Tibial nerve (tissue), 4 donors: ENCODE measurements at regions not wholly inside any gene's neighbourhood (a gene's known extent, or its start where the extent isn't known, plus 50 kb on each side); places are given as distances from the start of the nearest gene placed in this dataset.
"Not testable (repeated sequence)": the region's sequence is repeated elsewhere in the genome, so short reads cannot be mapped to it uniquely, and the experiment has no call there.

Source experiments
- DNase-seq, 2 donors: peaks; one replicate each; pipeline ENCODE4 v3.0.0-alpha.2; 2019; ENCODE audit warnings: low spot score in 2 of 2
- H3K27ac ChIP-seq, 4 donors: fragments of 200-600 bp; sonication (generic) in 3 of 4; one replicate each; pipeline ENCODE4 v1.5.1; 2017 to 2019; ENCODE audit warnings: mild to moderate bottlenecking in 1 of 4
- H3K27me3 ChIP-seq, 2 donors: fragments of 200-600 bp; sonication (generic) in 1 of 2; one replicate each; pipeline versions ENCODE4 v1.5.1 to v1.6.0; 2017 to 2019
- H3K36me3 ChIP-seq, 3 donors: fragments of 200-600 bp; sonication (generic); one replicate each; pipeline ENCODE4 v1.5.1; 2018 to 2019
- H3K4me1 ChIP-seq, 4 donors: fragments of 200-600 bp; sonication (generic) in 3 of 4; one replicate each; pipeline ENCODE4 v1.5.1; 2017 to 2019
- H3K4me3 ChIP-seq, 4 donors: fragments of 200-600 bp; sonication (generic) in 3 of 4; one replicate each; pipeline ENCODE4 v1.5.1; 2017 to 2019; ENCODE audit warnings: mild to moderate bottlenecking in 1 of 4, moderate library complexity in 1 of 4
- H3K9me3 ChIP-seq, 4 donors: fragments of 200-600 bp; sonication (generic) in 3 of 4; one replicate each; pipeline ENCODE4 v1.5.1; 2017 to 2019
- EP300 ChIP-seq, 2 donors: sonication (generic); formaldehyde crosslinking; IDR thresholded peaks; one replicate each; pipeline ENCODE4 v1.6.1; 2017; ENCODE audit warnings: antibody characterized with exemption in 2 of 2, mild to moderate bottlenecking in 1 of 2
- POLR2A ChIP-seq, 2 donors: fragments of 450-650 bp; IDR thresholded peaks; one replicate each; pipeline ENCODE4 v1.6.1; 2017; ENCODE audit warnings: antibody characterized with exemption in 2 of 2, mild to moderate bottlenecking in 2 of 2, moderate library complexity in 2 of 2
- WGBS, 2 donors: methylation state at CpG; one replicate each; pipeline ENCODE4 v1.1.5; 2018; 5-methylcytosine and 5-hydroxymethylcytosine counted together
- TF ChIP-seq, protein P1 (sequence below), 5 experiments: fragments of 200-600 bp in 3 of 5; fragments of 450-650 bp in 2 of 5; sonication (generic) in 3 of 5; IDR thresholded peaks; one replicate each; pipeline ENCODE4 v1.5.1; 2016 to 2019; ENCODE audit warnings: antibody characterized with exemption in 5 of 5, mild to moderate bottlenecking in 3 of 5, moderate library complexity in 2 of 5

GRCh38 chr19:14301150-14301549, 80.1 kb upstream of the ADGRE5 start:
- H3K27me3 ChIP-seq, result peaks cover 0 to 7% of the 10 kb centered on the region in 2 donors
- no peak for DNase-seq
- H3K4me1 ChIP-seq, result no peaks in the 10 kb centered on the region
- H3K9me3 ChIP-seq, result no peaks in the 10 kb centered on the region
- H3K27ac ChIP-seq, result no peak overlapping the region
- TF ChIP-seq EP300 (IDR thresholded peaks at IDR 0.05), result no peak
- no peak for TF ChIP-seq POLR2A (IDR thresholded peaks at IDR 0.05)
- TF ChIP-seq, protein P1, sequence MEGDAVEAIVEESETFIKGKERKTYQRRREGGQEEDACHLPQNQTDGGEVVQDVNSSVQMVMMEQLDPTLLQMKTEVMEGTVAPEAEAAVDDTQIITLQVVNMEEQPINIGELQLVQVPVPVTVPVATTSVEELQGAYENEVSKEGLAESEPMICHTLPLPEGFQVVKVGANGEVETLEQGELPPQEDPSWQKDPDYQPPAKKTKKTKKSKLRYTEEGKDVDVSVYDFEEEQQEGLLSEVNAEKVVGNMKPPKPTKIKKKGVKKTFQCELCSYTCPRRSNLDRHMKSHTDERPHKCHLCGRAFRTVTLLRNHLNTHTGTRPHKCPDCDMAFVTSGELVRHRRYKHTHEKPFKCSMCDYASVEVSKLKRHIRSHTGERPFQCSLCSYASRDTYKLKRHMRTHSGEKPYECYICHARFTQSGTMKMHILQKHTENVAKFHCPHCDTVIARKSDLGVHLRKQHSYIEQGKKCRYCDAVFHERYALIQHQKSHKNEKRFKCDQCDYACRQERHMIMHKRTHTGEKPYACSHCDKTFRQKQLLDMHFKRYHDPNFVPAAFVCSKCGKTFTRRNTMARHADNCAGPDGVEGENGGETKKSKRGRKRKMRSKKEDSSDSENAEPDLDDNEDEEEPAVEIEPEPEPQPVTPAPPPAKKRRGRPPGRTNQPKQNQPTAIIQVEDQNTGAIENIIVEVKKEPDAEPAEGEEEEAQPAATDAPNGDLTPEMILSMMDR (IDR thresholded peaks at IDR 0.05), result no peak
- no peaks in the 10 kb centered on the region for H3K36me3 ChIP-seq
- no peak overlapping the region for H3K4me3 ChIP-seq
- 90 to 93% methylated on average over 6 of the region's 6 CpGs for WGBS, 2 donors

DNA sequence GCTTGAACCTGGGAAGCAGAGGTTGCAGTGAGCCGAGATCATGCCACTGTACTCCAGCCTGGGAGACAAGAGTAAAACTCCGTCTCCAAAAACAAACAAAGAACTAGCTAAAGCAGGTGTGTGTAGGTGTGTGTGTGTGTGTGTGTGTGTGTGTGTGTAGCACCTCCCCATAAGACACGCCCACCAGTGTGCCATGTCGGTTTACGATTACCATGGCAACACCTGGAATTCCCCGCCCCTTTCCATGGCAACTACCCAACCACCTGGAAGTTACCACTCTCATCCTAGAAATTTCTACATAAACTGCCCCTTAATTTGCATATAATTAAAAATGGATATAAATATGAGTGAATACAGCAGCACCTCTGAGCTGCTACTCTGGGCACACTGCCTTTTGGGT, 80.9 kb upstream of the ADGRE5 start:
- 77 to 80% methylated on average over 6 of the region's 6 CpGs for WGBS, 2 donors
- Histone ChIP-seq H3K36me3 (no peaks in the 10 kb centered on the region), H3K4me1 (no peaks in the 10 kb centered on the region), H3K9me3 (no peaks in the 10 kb centered on the region), H3K27me3 (peaks cover 0 to 7% of the 10 kb centered on the region in 2 donors), H3K4me3 (no peak overlapping the region), H3K27ac (no peak overlapping the region)
- no peak for DNase-seq
- TF ChIP-seq POLR2A (IDR thresholded peaks at IDR 0.05) (no peak), EP300 (IDR thresholded peaks at IDR 0.05) (no peak)
- TF ChIP-seq, protein P1 (IDR thresholded peaks at IDR 0.05), result no peak

GRCh38 chr19:14299224-14299827, 81.9 kb upstream of the ADGRE5 start:
- H3K9me3 ChIP-seq, H3K36me3 ChIP-seq, H3K4me1 ChIP-seq, H3K27me3 ChIP-seq, DNase-seq, H3K4me3 ChIP-seq, H3K27ac ChIP-seq: not testable (repeated sequence)
- 89 to 92% methylated on average over 13 of the region's 13 CpGs for WGBS, 2 donors

DNA sequence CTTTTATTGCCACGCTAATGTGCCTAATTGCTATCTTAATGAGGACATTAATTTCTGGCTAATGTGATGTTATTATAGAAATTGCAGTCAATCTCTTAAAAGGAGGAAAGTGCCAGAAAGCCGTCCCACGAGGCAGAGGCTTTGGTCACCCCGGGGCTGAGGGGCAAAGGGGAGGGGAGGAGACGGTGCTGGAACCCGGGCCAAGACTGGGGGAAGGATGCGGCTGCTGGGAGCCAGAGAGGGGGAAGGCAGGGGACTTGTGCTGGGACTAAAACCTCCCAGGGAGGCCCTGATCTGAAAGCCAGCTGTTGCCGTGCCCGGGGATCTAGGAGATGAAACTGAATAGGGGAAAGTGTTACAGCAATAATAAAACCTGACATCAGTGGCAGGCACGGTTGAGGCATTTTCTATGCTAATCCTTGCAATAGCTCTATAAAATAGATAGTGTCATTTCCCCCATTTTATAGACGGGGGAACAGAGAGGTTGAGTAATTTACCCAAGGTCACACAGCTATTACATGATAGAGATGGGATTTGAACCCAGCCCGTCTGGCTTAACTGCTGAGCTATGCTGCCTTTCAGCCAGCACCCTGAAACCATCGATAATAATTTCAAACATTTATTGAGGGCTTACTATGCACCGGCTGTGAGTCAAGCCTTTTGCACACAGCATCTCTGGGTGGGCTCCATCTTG, 83.2 kb upstream of the ADGRE5 start:
- not testable (repeated sequence) for H3K4me3 ChIP-seq, DNase-seq
- WGBS, 2 donors, result 31 to 37% methylated on average over 14 of the region's 14 CpGs

DNA sequence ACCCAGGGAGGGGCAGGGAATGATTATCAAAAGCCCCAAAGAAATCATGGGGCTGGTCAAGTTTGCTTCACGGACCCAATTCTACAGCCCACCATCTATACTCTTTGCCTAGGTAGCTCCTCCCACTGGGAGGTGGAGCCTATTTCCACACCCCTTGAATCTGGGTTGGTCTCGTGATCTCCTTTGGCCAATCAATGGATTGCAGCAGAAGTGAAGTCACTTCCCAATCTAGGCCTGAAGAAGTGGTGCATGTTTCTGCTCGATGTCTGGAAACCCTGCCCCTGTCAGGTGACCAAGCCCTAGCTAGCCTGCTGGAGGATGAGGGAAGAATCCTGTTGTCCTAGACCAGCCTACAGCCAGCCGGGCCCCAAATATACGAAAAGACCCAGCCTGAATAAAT, 86.3 kb upstream of the ADGRE5 start:
- peaks cover 0 to 14% of the 10 kb centered on the region in 2 donors for H3K27me3 ChIP-seq
- not testable (repeated sequence) for H3K27ac ChIP-seq, H3K9me3 ChIP-seq, DNase-seq, H3K4me3 ChIP-seq, H3K36me3 ChIP-seq, H3K4me1 ChIP-seq
- WGBS, 2 donors, result 68 to 83% methylated on average over 5 of the region's 5 CpGs

More for the DNA sequence above, 83.2 kb upstream of the ADGRE5 start:
- H3K27ac ChIP-seq, H3K36me3 ChIP-seq, H3K27me3 ChIP-seq, H3K4me1 ChIP-seq, H3K9me3 ChIP-seq: not testable (repeated sequence)

- H3K4me1 ChIP-seq, H3K27ac ChIP-seq, H3K36me3 ChIP-seq, H3K4me3 ChIP-seq, DNase-seq, H3K9me3 ChIP-seq: not testable (repeated sequence)
- 17 to 28% methylated on average over 7 of the region's 7 CpGs for WGBS, 2 donors
- peaks cover 0 to 14% of the 10 kb centered on the region in 2 donors for H3K27me3 ChIP-seq
Measured at GRCh38 chr19:14293816-14294170, 87.5 kb upstream of the ADGRE5 start.

DNA sequence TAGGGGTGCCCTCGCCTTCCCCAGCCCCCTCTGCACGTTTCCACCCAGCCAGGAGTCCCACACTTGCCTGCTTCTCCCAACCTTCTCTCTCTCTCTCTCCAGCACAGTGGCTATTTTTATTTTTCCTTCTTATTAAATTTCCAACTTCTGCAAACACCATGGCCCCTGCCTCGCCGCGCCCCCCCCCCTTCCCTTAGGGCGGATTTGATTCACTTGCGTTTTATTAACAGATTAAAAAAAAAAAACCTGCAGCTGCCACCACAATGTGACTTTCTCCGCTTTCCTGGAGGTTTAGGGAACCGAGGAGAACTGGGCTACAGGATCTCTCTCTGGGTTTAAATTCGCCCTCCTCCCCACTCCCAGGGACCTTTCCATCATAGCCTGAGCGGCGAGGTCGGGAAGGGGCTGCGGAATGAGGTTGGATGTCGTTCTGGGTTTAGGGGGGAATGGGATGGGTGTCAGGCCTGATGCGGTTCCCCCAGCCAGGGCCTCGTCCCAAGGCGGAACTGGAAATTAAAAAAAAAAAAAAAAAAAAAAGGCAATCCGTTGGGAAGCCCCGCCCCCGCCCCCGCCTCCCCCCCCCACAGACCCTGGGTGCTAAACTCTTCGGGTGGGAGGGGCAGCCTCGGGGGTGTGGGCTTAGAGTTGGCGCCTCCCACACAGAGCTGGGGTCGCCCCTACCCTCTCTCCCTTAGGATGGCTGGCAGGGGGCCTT, 87.3 kb upstream of the ADGRL1 start:
- not testable (repeated sequence) for H3K9me3 ChIP-seq, H3K4me1 ChIP-seq, DNase-seq, H3K36me3 ChIP-seq, H3K27ac ChIP-seq
- 5 to 6% methylated on average over 26 of the region's 26 CpGs for WGBS, 2 donors
- H3K4me3 ChIP-seq, result peak overlapping the region in 1 of 4 donors; percentile 28
- H3K27me3 ChIP-seq, result peaks cover 0 to 14% of the 10 kb centered on the region in 2 donors

DNA sequence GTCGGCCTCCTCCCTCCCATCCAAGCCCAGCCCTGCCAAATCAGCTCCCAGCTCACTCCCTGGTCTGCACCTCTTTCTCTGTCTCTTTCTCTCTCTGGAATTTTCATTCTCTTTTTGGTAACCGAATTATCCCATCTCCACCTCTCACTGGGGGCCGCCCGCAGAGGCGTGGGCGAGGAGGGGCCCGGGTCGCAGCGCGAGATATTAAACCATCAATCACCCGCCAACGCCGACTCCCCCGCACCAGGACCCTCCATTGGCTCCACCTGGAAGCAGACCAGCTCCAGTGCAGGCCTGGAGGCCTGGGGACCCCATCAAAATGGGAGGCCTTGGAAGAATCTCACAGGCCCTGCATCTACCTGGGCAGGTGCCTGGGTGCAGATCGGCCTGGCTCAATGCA, 83.8 kb upstream of the ADGRL1 start:
- H3K4me1 ChIP-seq, H3K4me3 ChIP-seq, DNase-seq, H3K36me3 ChIP-seq, H3K9me3 ChIP-seq, H3K27ac ChIP-seq: not testable (repeated sequence)
- peaks cover 0 to 14% of the 10 kb centered on the region in 2 donors for H3K27me3 ChIP-seq
- WGBS, 2 donors, result 77 to 78% methylated on average over 12 to 15 of the region's 15 CpGs

- H3K4me3 ChIP-seq, H3K9me3 ChIP-seq, DNase-seq, H3K36me3 ChIP-seq, H3K27ac ChIP-seq: not testable (repeated sequence)
- Histone ChIP-seq H3K4me1 (peaks cover 0 to 12% (median 0%) of the 10 kb centered on the region in 4 donors), H3K27me3 (peaks cover 0 to 10% of the 10 kb centered on the region in 2 donors)
- 91 to 99% methylated on average over 4 of the region's 4 CpGs for WGBS, 2 donors
Measured at GRCh38 chr19:14287837-14288236, 81.9 kb upstream of the ADGRL1 start.

- WGBS, 2 donors, result 60 to 61% methylated on average over 4 of the region's 4 CpGs
Measured at GRCh38 chr19:14286594-14286993, 80.6 kb upstream of the ADGRL1 start.

DNA sequence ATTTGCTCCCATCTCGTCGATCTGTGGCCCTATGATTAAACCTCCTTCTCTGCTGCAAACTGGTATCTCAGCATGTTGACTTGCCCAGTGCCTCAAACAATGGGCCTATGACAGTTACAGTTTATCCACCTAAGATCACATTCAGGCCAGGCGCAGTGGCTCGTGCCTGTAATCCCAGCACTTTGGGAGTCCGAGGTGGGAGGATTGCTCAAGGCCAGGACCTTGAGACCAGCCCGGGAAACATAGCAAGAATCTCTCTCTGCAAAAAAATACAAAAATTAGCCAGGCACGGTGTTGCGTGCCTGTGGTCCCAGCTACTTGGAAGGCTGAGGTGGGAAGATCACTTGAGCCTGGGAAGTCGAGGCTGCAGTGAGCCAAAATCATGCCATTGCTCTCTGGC, 79.8 kb upstream of the ADGRL1 start:
- H3K36me3 ChIP-seq, result not testable (repeated sequence)
- WGBS, 2 donors, result 88 to 90% methylated on average over 9 of the region's 9 CpGs

More at GRCh38 chr19:14286594-14286993, 80.6 kb upstream of the ADGRL1 start:
- not testable (repeated sequence) for H3K27me3 ChIP-seq, H3K4me1 ChIP-seq, H3K36me3 ChIP-seq, H3K9me3 ChIP-seq, DNase-seq, H3K27ac ChIP-seq, H3K4me3 ChIP-seq

More for the DNA sequence above, 79.8 kb upstream of the ADGRL1 start:
- not testable (repeated sequence) for H3K4me3 ChIP-seq, DNase-seq, H3K4me1 ChIP-seq, H3K9me3 ChIP-seq, H3K27ac ChIP-seq, H3K27me3 ChIP-seq
